ENCODE measurements at regions not wholly inside any gene's neighbourhood (a gene's known extent, or its start where the extent isn't known, plus 50 kb on each side); places are given as distances from the start of the nearest gene placed in this dataset.

GRCh38 chr17:33701910-33702309 is 408.8 kb upstream of the ASIC2 start:
- in situ Hi-C loops (cut with HindIII; ENCODE audit: extremely low pct_ligation_motif_present, low pct_unique_long_range_greater_than_20kb) = no loop called here
- WGBS (ENCODE audit: low lambda C conversion rate) = 20% methylated on average over 6 of the region's 6 CpGs

GRCh38 chr17:33704856-33705255 is 411.8 kb upstream of the ASIC2 start:
- POLR2A ChIA-PET = no interaction called here

More at GRCh38 chr17:33701910-33702309, 408.8 kb upstream of the ASIC2 start:
- CTCF ChIA-PET (ENCODE audit: low intra/inter-chr PET ratio, low total read pairs) = no interaction called here
- ATAC-seq (no peak), DNase-seq (ENCODE audit: low spot score) (no peak), FAIRE-seq (no peak)
- Histone ChIP-seq H3K36me3 (replicated peaks in 1 of 2; ENCODE audit: control insufficient read depth in 1 of 2, insufficient read depth in 2 of 2, low read length in 2 of 2) (no peaks in the 10 kb centered on the region), H3K27me3 (ENCODE audit: control insufficient read depth in 1 of 2, insufficient read depth in 2 of 2, low read length in 2 of 2) (no peaks in the 10 kb centered on the region; a peak in 1 of 5 replicates), H3K9me3 (ENCODE audit: low read length) (no peaks in the 10 kb centered on the region), H2AFZ (ENCODE audit: low read length) (no peak overlapping the region), H3K27ac (ENCODE audit: extremely low read length, insufficient read depth, low read length) (no peak overlapping the region), H3K79me2 (ENCODE audit: insufficient read depth, low read length) (no peaks in the 10 kb centered on the region), H3K4me1 (ENCODE audit: insufficient read depth, low read length) (no peaks in the 10 kb centered on the region), H4K20me1 (ENCODE audit: insufficient read depth, low read length) (no peaks in the 10 kb centered on the region), H3K9ac (ENCODE audit: insufficient read depth, low read depth, low read length) (no peak overlapping the region), H3K4me3 (replicated peaks in 1 of 3; ENCODE audit: insufficient read depth in 1 of 3, low read depth in 2 of 3, low read length in 3 of 3) (no peak overlapping the region), H3K4me2 (ENCODE audit: low read depth, low read length) (no peak overlapping the region)
- no peak for TF ChIP-seq MIXL1 (CRISPR knock-in tag; IDR thresholded peaks at IDR 0.05)
- TF ChIP-seq ZBTB38 (CRISPR knock-in tag; IDR thresholded peaks at IDR 0.05) = no peak
- TF ChIP-seq CREB1 (IDR thresholded peaks at IDR 0.05) = peak; percentile 97
- no peak for TF ChIP-seq CREB1 (CRISPR knock-in tag; IDR thresholded peaks at IDR 0.05)
- peak; percentile 60 for TF ChIP-seq ATF7 (IDR thresholded peaks at IDR 0.05)
- TF ChIP-seq ATF7 (CRISPR knock-in tag; IDR thresholded peaks at IDR 0.05) = no peak
- POLR2A ChIA-PET = no interaction called here
- BruUV-seq (replicated peaks) = no TSS peak
- intact Hi-C loops (cut with micrococcal nuclease; ENCODE audit: unreplicated experiment) = no loop called here

More at GRCh38 chr17:33704856-33705255, 411.8 kb upstream of the ASIC2 start:
- no peak overlapping the region for H3K27ac ChIP-seq (ENCODE audit: extremely low read length, insufficient read depth, low read length)
- H3K27me3 ChIP-seq (ENCODE audit: control insufficient read depth in 1 of 2, insufficient read depth in 2 of 2, low read length in 2 of 2) = no peaks in the 10 kb centered on the region; a peak in 1 of 5 replicates
- no peak overlapping the region for H3K9ac ChIP-seq (ENCODE audit: insufficient read depth, low read depth, low read length)
- no peaks in the 10 kb centered on the region for H3K36me3 ChIP-seq (replicated peaks in 1 of 2; ENCODE audit: control insufficient read depth in 1 of 2, insufficient read depth in 2 of 2, low read length in 2 of 2)
- H4K20me1 ChIP-seq (ENCODE audit: insufficient read depth, low read length) = no peaks in the 10 kb centered on the region
- FAIRE-seq (no peak), DNase-seq (ENCODE audit: low spot score) (no peak), ATAC-seq (no peak)
- no peak for TF ChIP-seq YY1 (IDR thresholded peaks at IDR 0.05; ENCODE audit: insufficient read depth, insufficient replicate concordance, low read depth, low read length)
- no peaks in the 10 kb centered on the region for H3K4me1 ChIP-seq (ENCODE audit: insufficient read depth, low read length)
- no TSS peak for BruUV-seq (replicated peaks)
- no peak overlapping the region for H3K4me3 ChIP-seq (replicated peaks in 1 of 3; ENCODE audit: insufficient read depth in 1 of 3, low read depth in 2 of 3, low read length in 3 of 3)
- no peak overlapping the region for H2AFZ ChIP-seq (ENCODE audit: low read length)
- WGBS (ENCODE audit: low lambda C conversion rate) = 23% methylated on average over 2 of the region's 2 CpGs
- no peak overlapping the region for H3K4me2 ChIP-seq (ENCODE audit: low read depth, low read length)
- intact Hi-C loops (cut with micrococcal nuclease; ENCODE audit: unreplicated experiment) = no loop called here
- CTCF ChIA-PET (ENCODE audit: low intra/inter-chr PET ratio, low total read pairs) = no interaction called here
- no peaks in the 10 kb centered on the region for H3K9me3 ChIP-seq (ENCODE audit: low read length)
- no peaks in the 10 kb centered on the region for H3K79me2 ChIP-seq (ENCODE audit: insufficient read depth, low read length)
- in situ Hi-C loops (cut with HindIII; ENCODE audit: extremely low pct_ligation_motif_present, low pct_unique_long_range_greater_than_20kb) = no loop called here

Measured in HepG2 (cell line).